ENCODE measurements at regions not wholly inside any gene's neighbourhood (a gene's known extent, or its start where the extent isn't known, plus 50 kb on each side); places are given as distances from the start of the nearest gene placed in this dataset.

GRCh38 chr1:105437847-105438246, 1618.6 kb upstream of the PRMT6 start:
- TF ChIP-seq POLR2A (IDR thresholded peaks at IDR 0.05; ENCODE audit: low read depth, low read length): no peak
- TF ChIP-seq TAF1 (IDR thresholded peaks at IDR 0.05; ENCODE audit: low read depth, low read length): no peak
- no peak for TF ChIP-seq POLR2AphosphoS5 (IDR thresholded peaks at IDR 0.05; ENCODE audit: low read depth, low read length)
- TF ChIP-seq PAX5 (IDR thresholded peaks at IDR 0.05; ENCODE audit: insufficient read depth, low read length, severe bottlenecking): no peak
- TF ChIP-seq POU2F2 (IDR thresholded peaks at IDR 0.05; ENCODE audit: low read depth, low read length): no peak
- TF ChIP-seq SPI1 (IDR thresholded peaks at IDR 0.05; ENCODE audit: low read depth, low read length): no peak
